ENCODE measurements at regions not wholly inside any gene's neighbourhood (a gene's known extent, or its start where the extent isn't known, plus 50 kb on each side); places are given as distances from the start of the nearest gene placed in this dataset.

DNA sequence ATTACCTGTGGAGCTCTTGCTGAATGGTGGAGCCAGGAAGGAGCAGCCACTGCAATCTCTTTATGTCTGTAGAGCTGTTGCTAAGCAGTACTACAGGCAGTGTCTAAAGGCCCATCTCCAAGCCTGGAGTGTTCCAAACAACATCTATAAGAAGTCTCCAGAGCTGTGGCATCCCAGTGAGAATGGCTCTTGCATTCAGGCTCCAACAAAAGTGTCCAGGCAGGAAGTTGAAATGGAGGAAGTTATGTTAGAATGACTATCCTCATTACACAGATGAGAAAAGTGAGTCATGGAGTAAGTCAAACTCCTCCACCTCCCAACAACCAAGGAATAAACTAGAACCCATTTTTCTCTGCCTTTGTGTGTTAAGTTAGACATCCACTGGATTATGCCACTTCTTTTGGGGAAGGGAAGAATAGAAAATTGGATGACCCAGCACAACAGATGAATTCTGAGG is 288.5 kb upstream of the STXBP5 start (continued):
- TF ChIP-seq ZNF44 (CRISPR knock-in tag; IDR thresholded peaks at IDR 0.05) (no peak), ZNF235 (CRISPR knock-in tag; IDR thresholded peaks at IDR 0.05; ENCODE audit: borderline replicate concordance) (no peak)

DNA sequence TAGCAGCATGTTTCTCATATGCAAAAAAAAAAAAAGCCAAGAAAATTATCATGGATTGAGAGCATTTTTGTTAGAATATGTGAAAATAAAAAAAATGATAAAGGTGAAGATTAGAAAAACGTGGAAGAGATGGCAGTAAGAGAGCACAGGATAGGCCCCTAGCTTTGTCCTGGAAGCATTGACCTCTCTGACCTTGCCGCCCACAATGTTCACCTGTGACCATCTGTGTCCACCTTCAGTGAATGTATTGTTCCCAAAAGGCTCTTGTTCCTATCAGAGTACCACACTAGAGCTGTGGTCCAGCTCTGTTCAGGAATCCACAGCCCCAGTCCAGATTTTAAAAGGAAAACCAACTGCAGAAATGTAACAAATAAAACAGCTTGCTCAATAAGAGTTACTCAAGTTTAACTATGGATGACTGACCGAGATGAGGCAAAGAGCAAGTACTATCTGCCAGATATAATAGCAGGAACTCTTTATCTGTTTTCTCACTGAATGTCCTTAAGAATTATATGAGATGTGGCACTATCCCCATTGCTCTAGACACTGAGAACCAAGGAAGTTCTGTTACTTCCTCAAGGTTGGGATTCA is 287.7 kb upstream of the STXBP5 start:
- no peak for FAIRE-seq
- no TSS peak for BruUV-seq (replicated peaks)
- H3K4me1 ChIP-seq (ENCODE audit: insufficient read depth, low read length): peaks cover 4% of the 10 kb centered on the region; the same call in 1 of the 2 replicates
- H3K79me2 ChIP-seq (ENCODE audit: insufficient read depth, low read length): no peaks in the 10 kb centered on the region
- no peak overlapping the region for H3K9ac ChIP-seq (ENCODE audit: insufficient read depth, low read depth, low read length)
- WGBS (ENCODE audit: low lambda C conversion rate): 10% methylated on average over 3 of the region's 3 CpGs
- H4K20me1 ChIP-seq (ENCODE audit: insufficient read depth, low read length): no peaks in the 10 kb centered on the region
- no peak overlapping the region for H3K4me3 ChIP-seq (replicated peaks in 1 of 3; ENCODE audit: insufficient read depth in 1 of 3, low read depth in 2 of 3, low read length in 3 of 3)
- in situ Hi-C loops (cut with HindIII; ENCODE audit: extremely low pct_ligation_motif_present, low pct_unique_long_range_greater_than_20kb) (no loop called here), intact Hi-C loops (cut with micrococcal nuclease; ENCODE audit: unreplicated experiment) (no loop called here)
- no peak overlapping the region for H3K27ac ChIP-seq (ENCODE audit: extremely low read length, insufficient read depth, low read length)
- no peak for DNase-seq (ENCODE audit: low spot score)
- ChIA-PET POLR2A (no interaction called here), CTCF (ENCODE audit: low intra/inter-chr PET ratio, low total read pairs) (no interaction called here)
- no peak overlapping the region for H2AFZ ChIP-seq (ENCODE audit: low read length)
- no peaks in the 10 kb centered on the region for H3K36me3 ChIP-seq (replicated peaks in 1 of 2; ENCODE audit: control insufficient read depth in 1 of 2, insufficient read depth in 2 of 2, low read length in 2 of 2)
- no peak overlapping the region for H3K4me2 ChIP-seq (ENCODE audit: low read depth, low read length)
- 0 out of 2 replicates have a peak, but pooled peaks have one; percentile 27 for TF ChIP-seq NR2F6 (IDR thresholded peaks at IDR 0.05)
- TF ChIP-seq NR2F6 (CRISPR knock-in tag; IDR thresholded peaks at IDR 0.05): no peak
- TF ChIP-seq RFX3 (CRISPR knock-in tag; IDR thresholded peaks at IDR 0.05): no peak
- no peaks in the 10 kb centered on the region for H3K9me3 ChIP-seq (ENCODE audit: low read length)
- no peak for ATAC-seq
- no peaks in the 10 kb centered on the region; a peak in 1 of 5 replicates for H3K27me3 ChIP-seq (ENCODE audit: control insufficient read depth in 1 of 2, insufficient read depth in 2 of 2, low read length in 2 of 2)

DNA sequence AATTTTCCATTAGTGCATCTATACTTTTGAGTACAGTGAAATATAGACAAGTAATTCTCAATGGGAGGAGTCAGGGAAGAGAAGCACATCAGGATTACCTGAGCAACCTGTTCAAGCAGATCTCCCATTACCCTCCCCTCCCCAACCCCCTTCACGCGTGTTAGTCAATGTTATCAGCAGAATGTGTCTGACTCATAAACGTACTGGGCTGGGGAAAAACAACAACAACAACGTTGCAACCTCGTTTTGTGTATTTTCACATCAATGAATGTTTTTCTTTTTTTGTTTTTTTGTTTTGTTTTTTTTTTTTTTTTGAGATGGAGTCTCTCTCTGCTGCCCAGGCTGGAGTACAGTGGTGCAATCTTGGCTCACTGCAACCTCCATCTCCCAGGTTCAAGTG is 287.0 kb upstream of the STXBP5 start:
- Histone ChIP-seq H3K9ac (ENCODE audit: insufficient read depth, low read depth, low read length) (no peak overlapping the region), H3K79me2 (ENCODE audit: insufficient read depth, low read length) (no peaks in the 10 kb centered on the region), H3K9me3 (ENCODE audit: low read length) (no peaks in the 10 kb centered on the region), H3K4me3 (replicated peaks in 1 of 3; ENCODE audit: insufficient read depth in 1 of 3, low read depth in 2 of 3, low read length in 3 of 3) (no peak overlapping the region), H3K27me3 (ENCODE audit: control insufficient read depth in 1 of 2, insufficient read depth in 2 of 2, low read length in 2 of 2) (no peaks in the 10 kb centered on the region; a peak in 1 of 5 replicates), H3K4me1 (ENCODE audit: insufficient read depth, low read length) (peaks cover 4% of the 10 kb centered on the region; the same call in 1 of the 2 replicates), H4K20me1 (ENCODE audit: insufficient read depth, low read length) (no peaks in the 10 kb centered on the region), H3K27ac (ENCODE audit: extremely low read length, insufficient read depth, low read length) (no peak overlapping the region), H3K4me2 (ENCODE audit: low read depth, low read length) (no peak overlapping the region), H2AFZ (ENCODE audit: low read length) (no peak overlapping the region), H3K36me3 (replicated peaks in 1 of 2; ENCODE audit: control insufficient read depth in 1 of 2, insufficient read depth in 2 of 2, low read length in 2 of 2) (no peaks in the 10 kb centered on the region)
- DNase-seq (ENCODE audit: low spot score) (no peak), ATAC-seq (no peak), FAIRE-seq (no peak)
- in situ Hi-C loops (cut with HindIII; ENCODE audit: extremely low pct_ligation_motif_present, low pct_unique_long_range_greater_than_20kb) (no loop called here), intact Hi-C loops (cut with micrococcal nuclease; ENCODE audit: unreplicated experiment) (no loop called here)
- BruUV-seq (replicated peaks): no TSS peak
- WGBS (ENCODE audit: low lambda C conversion rate): 23% methylated on average over 5 of the region's 5 CpGs
- ChIA-PET CTCF (ENCODE audit: low intra/inter-chr PET ratio, low total read pairs) (no interaction called here), POLR2A (no interaction called here)
- no peak for TF ChIP-seq ZNF619 (CRISPR knock-in tag; IDR thresholded peaks at IDR 0.05)
- no peak for TF ChIP-seq ZNF121 (CRISPR knock-in tag; IDR thresholded peaks at IDR 0.05)
- no peak for TF ChIP-seq RELA (CRISPR knock-in tag; IDR thresholded peaks at IDR 0.05)
- no peak for TF ChIP-seq SSRP1 (CRISPR knock-in tag; IDR thresholded peaks at IDR 0.05)
- TF ChIP-seq, protein P1, sequence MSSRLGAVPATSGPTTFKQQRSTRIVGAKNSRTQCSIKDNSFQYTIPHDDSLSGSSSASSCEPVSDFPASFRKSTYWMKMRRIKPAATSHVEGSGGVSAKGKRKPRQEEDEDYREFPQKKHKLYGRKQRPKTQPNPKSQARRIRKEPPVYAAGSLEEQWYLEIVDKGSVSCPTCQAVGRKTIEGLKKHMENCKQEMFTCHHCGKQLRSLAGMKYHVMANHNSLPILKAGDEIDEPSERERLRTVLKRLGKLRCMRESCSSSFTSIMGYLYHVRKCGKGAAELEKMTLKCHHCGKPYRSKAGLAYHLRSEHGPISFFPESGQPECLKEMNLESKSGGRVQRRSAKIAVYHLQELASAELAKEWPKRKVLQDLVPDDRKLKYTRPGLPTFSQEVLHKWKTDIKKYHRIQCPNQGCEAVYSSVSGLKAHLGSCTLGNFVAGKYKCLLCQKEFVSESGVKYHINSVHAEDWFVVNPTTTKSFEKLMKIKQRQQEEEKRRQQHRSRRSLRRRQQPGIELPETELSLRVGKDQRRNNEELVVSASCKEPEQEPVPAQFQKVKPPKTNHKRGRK (CRISPR knock-in tag; IDR thresholded peaks at IDR 0.05): no peak
- no peak for TF ChIP-seq ZNF616 (CRISPR knock-in tag; IDR thresholded peaks at IDR 0.05; ENCODE audit: low read depth)
- TF ChIP-seq ETV5 (CRISPR knock-in tag; IDR thresholded peaks at IDR 0.05; ENCODE audit: borderline replicate concordance): no peak
- TF ChIP-seq, protein P2, sequence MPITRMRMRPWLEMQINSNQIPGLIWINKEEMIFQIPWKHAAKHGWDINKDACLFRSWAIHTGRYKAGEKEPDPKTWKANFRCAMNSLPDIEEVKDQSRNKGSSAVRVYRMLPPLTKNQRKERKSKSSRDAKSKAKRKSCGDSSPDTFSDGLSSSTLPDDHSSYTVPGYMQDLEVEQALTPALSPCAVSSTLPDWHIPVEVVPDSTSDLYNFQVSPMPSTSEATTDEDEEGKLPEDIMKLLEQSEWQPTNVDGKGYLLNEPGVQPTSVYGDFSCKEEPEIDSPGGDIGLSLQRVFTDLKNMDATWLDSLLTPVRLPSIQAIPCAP (CRISPR knock-in tag; IDR thresholded peaks at IDR 0.05; ENCODE audit: low read depth): no peak
